ENCODE measurements at regions not wholly inside any gene's neighbourhood (a gene's known extent, or its start where the extent isn't known, plus 50 kb on each side); places are given as distances from the start of the nearest gene placed in this dataset.
"Not testable (repeated sequence)": the region's sequence is repeated elsewhere in the genome, so short reads cannot be mapped to it uniquely, and the experiment has no call there.

GRCh38 chr22:49395617-49396016, 432.1 kb downstream of the BRD1 start:
- TF ChIP-seq POLR2A (IDR thresholded peaks at IDR 0.05; ENCODE audit: extremely low read depth, insufficient read length): no peak
- no peak for TF ChIP-seq CTCF (IDR thresholded peaks at IDR 0.05; ENCODE audit: low read depth, low read length)
- TF ChIP-seq MYC (IDR thresholded peaks at IDR 0.05; ENCODE audit: low read depth, low read length): no peak
- TF ChIP-seq MAX (IDR thresholded peaks at IDR 0.05; ENCODE audit: low read depth, low read length): no peak
- no peak overlapping the region for H3K4me3 ChIP-seq (ENCODE audit: low read depth, low read length)
- DNase-seq (ENCODE audit: low read depth): no peak

DNA sequence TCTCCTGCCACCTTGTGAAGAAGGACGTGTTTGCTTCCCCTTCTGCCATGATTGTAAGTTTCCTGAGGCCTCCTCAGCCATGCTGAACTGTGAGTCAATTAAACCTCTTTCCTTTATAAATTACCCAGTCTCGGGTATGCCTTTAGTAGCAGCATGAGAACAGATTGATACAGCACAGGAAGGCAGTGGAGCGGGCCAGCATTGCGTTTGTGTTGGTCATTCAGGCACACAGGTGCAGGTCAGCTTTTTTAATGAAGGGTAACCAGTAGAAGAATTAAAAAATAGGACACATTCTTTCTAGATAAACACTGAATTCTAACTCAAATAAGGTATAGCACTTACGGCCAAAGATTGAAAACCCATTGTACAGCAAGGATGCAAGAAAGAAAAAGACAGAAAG, 432.6 kb downstream of the BRD1 start:
- not testable (repeated sequence) for DNase-seq (ENCODE audit: low read depth); H3K4me3 ChIP-seq (ENCODE audit: low read depth, low read length)

- TF ChIP-seq CTCF (IDR thresholded peaks at IDR 0.05; ENCODE audit: low read depth, low read length) (no peak), MYC (IDR thresholded peaks at IDR 0.05; ENCODE audit: low read depth, low read length) (no peak), MAX (IDR thresholded peaks at IDR 0.05; ENCODE audit: low read depth, low read length) (no peak), POLR2A (IDR thresholded peaks at IDR 0.05; ENCODE audit: extremely low read depth, insufficient read length) (no peak)
- no peak overlapping the region for H3K4me3 ChIP-seq (ENCODE audit: low read depth, low read length)
- no peak for DNase-seq (ENCODE audit: low read depth)
Observed at GRCh38 chr22:49394116-49394785, 433.4 kb downstream of the BRD1 start.

GRCh38 chr22:49393526-49393925, 434.1 kb downstream of the BRD1 start:
- H3K4me3 ChIP-seq (ENCODE audit: low read depth, low read length): no peak overlapping the region
- no peak for TF ChIP-seq POLR2A (IDR thresholded peaks at IDR 0.05; ENCODE audit: extremely low read depth, insufficient read length)
- no peak for TF ChIP-seq MYC (IDR thresholded peaks at IDR 0.05; ENCODE audit: low read depth, low read length)
- no peak for TF ChIP-seq MAX (IDR thresholded peaks at IDR 0.05; ENCODE audit: low read depth, low read length)
- TF ChIP-seq CTCF (IDR thresholded peaks at IDR 0.05; ENCODE audit: low read depth, low read length): no peak
- no peak for DNase-seq (ENCODE audit: low read depth)

GRCh38 chr22:49392841-49393510, 434.7 kb downstream of the BRD1 start:
- H3K4me3 ChIP-seq (ENCODE audit: low read depth, low read length): no peak overlapping the region
- TF ChIP-seq MYC (IDR thresholded peaks at IDR 0.05; ENCODE audit: low read depth, low read length): no peak
- no peak for TF ChIP-seq POLR2A (IDR thresholded peaks at IDR 0.05; ENCODE audit: extremely low read depth, insufficient read length)
- no peak for TF ChIP-seq MAX (IDR thresholded peaks at IDR 0.05; ENCODE audit: low read depth, low read length)
- TF ChIP-seq CTCF (IDR thresholded peaks at IDR 0.05; ENCODE audit: low read depth, low read length): no peak
- DNase-seq (ENCODE audit: low read depth): no peak

GRCh38 chr22:49392247-49392646, 435.4 kb downstream of the BRD1 start:
- no peak for TF ChIP-seq MYC (IDR thresholded peaks at IDR 0.05; ENCODE audit: low read depth, low read length)
- TF ChIP-seq POLR2A (IDR thresholded peaks at IDR 0.05; ENCODE audit: extremely low read depth, insufficient read length): no peak
- TF ChIP-seq MAX (IDR thresholded peaks at IDR 0.05; ENCODE audit: low read depth, low read length): no peak
- TF ChIP-seq CTCF (IDR thresholded peaks at IDR 0.05; ENCODE audit: low read depth, low read length): no peak
- DNase-seq (ENCODE audit: low read depth): no peak

More at GRCh38 chr22:49392247-49392646, 435.4 kb downstream of the BRD1 start:
- no peak overlapping the region for H3K4me3 ChIP-seq (ENCODE audit: low read depth, low read length)

All from NB4 (cell line).